DOHH2 (cell line): ENCODE measurements at regions not wholly inside any gene's neighbourhood (a gene's known extent, or its start where the extent isn't known, plus 50 kb on each side); places are given as distances from the start of the nearest gene placed in this dataset.

Experiments used
- H3F3A ChIP-seq: fragments of 200-600 bp; sonication (generic), shearing (Covaris generic); 2 replicates; pipeline ENCODE4 v1.6.0; 2016; ENCODE audit warnings: antibody characterized with exemption, mild to moderate bottlenecking; ENCODE audit not compliant: control insufficient read depth, insufficient read depth
- H3K27ac ChIP-seq: fragments of 200-600 bp; sonication (generic); 2 replicates; pipeline ENCODE4 v1.5.1; 2014; ENCODE audit warnings: low read depth, mild to moderate bottlenecking, low read length, moderate library complexity
- H3K27me3 ChIP-seq: fragments of 200-600 bp; sonication (generic); 2 replicates; pipeline ENCODE4 v1.6.1; 2014; ENCODE audit warnings: mild to moderate bottlenecking, low read length, mixed read lengths; ENCODE audit not compliant: control insufficient read depth
- H3K36me3 ChIP-seq: fragments of 200-600 bp; sonication (generic); 2 replicates; pipeline ENCODE4 v1.6.1; 2014; ENCODE audit warnings: mild to moderate bottlenecking, low read length, moderate library complexity, mixed read lengths; ENCODE audit not compliant: control insufficient read depth
- H3K4me1 ChIP-seq: fragments of 200-600 bp; sonication (generic); 2 replicates; pipeline ENCODE4 v1.6.1; 2014; ENCODE audit warnings: mild to moderate bottlenecking, low read length, mixed read lengths; ENCODE audit not compliant: control insufficient read depth
- H3K4me2 ChIP-seq: fragments of 200-600 bp; sonication (generic); 2 replicates; pipeline ENCODE4 v1.6.0; 2014; ENCODE audit warnings: mild to moderate bottlenecking, low read length, moderate library complexity
- H3K4me3 ChIP-seq: fragments of 200-600 bp; sonication (generic); 2 replicates; pipeline ENCODE4 v1.5.1; 2014; ENCODE audit warnings: mild to moderate bottlenecking, low read length, mixed read lengths
- H3K79me2 ChIP-seq: fragments of 200-600 bp; sonication (generic); 2 replicates; pipeline ENCODE4 v1.6.1; 2014; ENCODE audit warnings: mild to moderate bottlenecking, low read length, mixed read lengths; ENCODE audit not compliant: control insufficient read depth
- H3K9me2 ChIP-seq: fragments of 200-600 bp; sonication (generic); replicated peaks from 2 replicates; pipeline ENCODE4 v1.6.1; 2014; ENCODE audit warnings: mild to moderate bottlenecking, low read length, mixed read lengths; ENCODE audit not compliant: control insufficient read depth
- H3K9me3 ChIP-seq: fragments of 200-600 bp; sonication (generic); 2 replicates; pipeline ENCODE4 v1.6.1; 2014; ENCODE audit warnings: antibody characterized with exemption, low read length, mixed read lengths; ENCODE audit not compliant: control insufficient read depth, insufficient read depth
- H4K20me1 ChIP-seq: fragments of 200-600 bp; sonication (generic); 2 replicates; pipeline ENCODE4 v1.6.0; 2014; ENCODE audit warnings: low read depth, mild to moderate bottlenecking, antibody characterized with exemption, low read length, moderate library complexity; ENCODE audit not compliant: control insufficient read depth, insufficient read depth
- EZH2phosphoT487 ChIP-seq: fragments of 200-600 bp; sonication (generic); IDR thresholded peaks from 2 replicates; pipeline ENCODE4 v1.6.1; 2017; ENCODE audit warnings: borderline replicate concordance, mild to moderate bottlenecking, antibody characterized with exemption, low read length, moderate library complexity, mixed read lengths
- TF ChIP-seq, protein P1 (sequence below): fragments of 200-600 bp; sonication (generic); IDR thresholded peaks from one replicate; pipeline ENCODE4 v1.5.1; 2014; ENCODE audit warnings: antibody characterized with exemption, mild to moderate bottlenecking, low read depth, low read length; ENCODE audit not compliant: poor library complexity, severe bottlenecking

DNA sequence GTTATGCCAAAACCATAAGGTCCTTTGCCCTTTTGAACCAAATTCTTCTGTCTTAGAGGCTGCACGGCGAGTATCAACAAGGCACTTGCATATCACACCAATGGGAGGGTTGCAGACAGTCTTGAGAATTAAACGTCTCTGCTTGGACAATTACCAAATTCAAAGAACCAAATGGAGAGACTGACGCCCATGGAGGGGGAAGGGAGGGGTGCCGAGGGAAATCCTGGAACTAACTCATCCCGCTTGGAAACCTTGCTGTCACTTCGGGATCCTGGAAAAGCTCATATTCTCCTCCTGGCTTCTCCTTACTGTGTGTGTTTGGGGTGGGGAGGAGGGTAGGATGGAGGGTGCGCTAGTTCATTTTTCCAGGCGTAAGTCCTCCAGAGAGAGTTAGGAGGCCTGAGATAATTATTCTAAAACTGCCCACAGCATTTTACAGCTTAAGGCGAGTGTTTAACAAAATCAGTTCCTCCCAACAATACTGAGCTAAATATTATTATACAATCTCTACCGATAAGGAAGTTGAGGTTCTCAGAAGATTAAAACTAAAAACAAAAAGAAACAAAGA is 425.1 kb downstream of the TSHZ3 start:
- H3K36me3 ChIP-seq: no peaks in the 10 kb centered on the region
- H3K9me3 ChIP-seq: no peaks in the 10 kb centered on the region
- H3K4me1 ChIP-seq: no peaks in the 10 kb centered on the region
- no peak overlapping the region for H3K4me3 ChIP-seq
- H4K20me1 ChIP-seq: no peaks in the 10 kb centered on the region
- no peaks in the 10 kb centered on the region for H3F3A ChIP-seq
- no peaks in the 10 kb centered on the region for H3K79me2 ChIP-seq
- H3K27me3 ChIP-seq: no peaks in the 10 kb centered on the region
- TF ChIP-seq, protein P1, sequence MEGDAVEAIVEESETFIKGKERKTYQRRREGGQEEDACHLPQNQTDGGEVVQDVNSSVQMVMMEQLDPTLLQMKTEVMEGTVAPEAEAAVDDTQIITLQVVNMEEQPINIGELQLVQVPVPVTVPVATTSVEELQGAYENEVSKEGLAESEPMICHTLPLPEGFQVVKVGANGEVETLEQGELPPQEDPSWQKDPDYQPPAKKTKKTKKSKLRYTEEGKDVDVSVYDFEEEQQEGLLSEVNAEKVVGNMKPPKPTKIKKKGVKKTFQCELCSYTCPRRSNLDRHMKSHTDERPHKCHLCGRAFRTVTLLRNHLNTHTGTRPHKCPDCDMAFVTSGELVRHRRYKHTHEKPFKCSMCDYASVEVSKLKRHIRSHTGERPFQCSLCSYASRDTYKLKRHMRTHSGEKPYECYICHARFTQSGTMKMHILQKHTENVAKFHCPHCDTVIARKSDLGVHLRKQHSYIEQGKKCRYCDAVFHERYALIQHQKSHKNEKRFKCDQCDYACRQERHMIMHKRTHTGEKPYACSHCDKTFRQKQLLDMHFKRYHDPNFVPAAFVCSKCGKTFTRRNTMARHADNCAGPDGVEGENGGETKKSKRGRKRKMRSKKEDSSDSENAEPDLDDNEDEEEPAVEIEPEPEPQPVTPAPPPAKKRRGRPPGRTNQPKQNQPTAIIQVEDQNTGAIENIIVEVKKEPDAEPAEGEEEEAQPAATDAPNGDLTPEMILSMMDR: no peak
- no peak for TF ChIP-seq EZH2phosphoT487
- no peak overlapping the region for H3K27ac ChIP-seq
- no peak overlapping the region for H3K4me2 ChIP-seq
- no peaks in the 10 kb centered on the region for H3K9me2 ChIP-seq

DNA sequence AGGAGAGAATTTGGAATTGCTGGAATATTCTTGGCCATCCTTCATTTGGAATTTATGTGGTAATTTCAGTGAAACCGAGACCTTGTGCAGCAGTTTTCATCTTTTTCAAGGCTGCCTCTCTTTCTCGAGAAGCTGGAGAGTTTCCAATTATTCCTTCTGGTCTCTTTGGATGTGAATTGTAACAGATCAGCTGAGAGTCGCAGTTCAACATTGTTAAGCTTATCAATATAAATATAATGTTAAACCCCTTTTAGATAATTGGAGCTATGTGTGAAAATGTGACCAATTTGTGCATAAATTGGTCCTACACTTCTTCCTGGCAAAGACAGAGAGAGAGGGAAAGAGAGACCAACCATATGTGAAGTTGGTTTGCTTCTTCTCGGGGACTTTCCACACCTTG is 425.6 kb downstream of the TSHZ3 start:
- no peaks in the 10 kb centered on the region for H3K79me2 ChIP-seq
- H4K20me1 ChIP-seq: no peaks in the 10 kb centered on the region
- TF ChIP-seq EZH2phosphoT487: no peak
- TF ChIP-seq, protein P1: no peak
- H3K36me3 ChIP-seq: no peaks in the 10 kb centered on the region
- no peak overlapping the region for H3K4me3 ChIP-seq
- no peaks in the 10 kb centered on the region for H3K9me2 ChIP-seq
- H3K9me3 ChIP-seq: no peaks in the 10 kb centered on the region
- no peak overlapping the region for H3K4me2 ChIP-seq
- H3F3A ChIP-seq: no peaks in the 10 kb centered on the region
- H3K4me1 ChIP-seq: no peaks in the 10 kb centered on the region
- no peaks in the 10 kb centered on the region for H3K27me3 ChIP-seq
- no peak overlapping the region for H3K27ac ChIP-seq

DNA sequence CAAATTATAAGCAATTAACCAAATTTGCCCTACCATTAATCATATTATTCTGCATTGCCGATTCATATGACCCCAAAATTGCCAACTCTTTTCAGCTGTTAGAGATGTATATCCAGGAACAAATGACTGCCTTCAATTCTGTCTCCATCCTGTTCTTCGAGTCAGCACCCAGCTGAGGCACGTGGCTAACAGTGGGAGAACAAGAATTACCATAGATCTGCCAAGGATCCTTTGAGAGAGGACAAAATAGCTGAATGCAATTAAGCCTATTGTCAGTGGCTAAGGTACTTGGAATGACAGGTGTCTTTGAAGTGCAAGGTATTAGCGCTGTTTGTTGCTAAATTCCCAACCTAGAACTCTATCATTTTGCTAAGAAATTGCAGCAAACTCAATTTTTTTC is 426.1 kb downstream of the TSHZ3 start:
- TF ChIP-seq EZH2phosphoT487: no peak
- TF ChIP-seq, protein P1: no peak
- H3K9me3 ChIP-seq: no peaks in the 10 kb centered on the region
- H3K36me3 ChIP-seq: no peaks in the 10 kb centered on the region
- H3K27me3 ChIP-seq: no peaks in the 10 kb centered on the region
- H3K4me1 ChIP-seq: no peaks in the 10 kb centered on the region
- H3K9me2 ChIP-seq: no peaks in the 10 kb centered on the region
- no peak overlapping the region for H3K27ac ChIP-seq
- no peak overlapping the region for H3K4me2 ChIP-seq
- H3F3A ChIP-seq: no peaks in the 10 kb centered on the region
- no peaks in the 10 kb centered on the region for H3K79me2 ChIP-seq
- H3K4me3 ChIP-seq: no peak overlapping the region
- H4K20me1 ChIP-seq: no peaks in the 10 kb centered on the region

DNA sequence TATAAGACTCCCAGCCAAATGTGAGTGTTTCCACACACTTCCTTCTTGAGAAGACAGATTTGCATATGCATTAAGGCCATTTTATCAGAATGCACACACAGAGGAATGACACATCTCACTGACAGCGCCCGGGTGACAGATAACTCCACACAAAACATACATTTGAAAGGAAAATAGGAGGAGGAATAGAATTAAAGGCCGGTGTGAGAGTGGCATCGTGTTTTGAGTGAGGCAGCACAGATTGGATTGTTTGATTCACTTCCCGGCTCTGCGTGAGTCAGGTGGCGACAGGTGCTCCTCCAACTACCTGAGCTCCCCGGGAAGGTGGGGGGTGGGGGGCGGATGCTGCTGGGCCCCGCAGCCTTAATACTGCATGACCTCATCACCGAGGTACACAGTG is 429.0 kb downstream of the TSHZ3 start:
- Histone ChIP-seq H4K20me1 (no peaks in the 10 kb centered on the region), H3K9me3 (no peaks in the 10 kb centered on the region), H3K4me1 (no peaks in the 10 kb centered on the region), H3K79me2 (no peaks in the 10 kb centered on the region), H3K27me3 (no peaks in the 10 kb centered on the region), H3K27ac (no peak overlapping the region), H3K4me2 (no peak overlapping the region), H3K36me3 (no peaks in the 10 kb centered on the region), H3K9me2 (no peaks in the 10 kb centered on the region), H3F3A (no peaks in the 10 kb centered on the region), H3K4me3 (no peak overlapping the region)
- TF ChIP-seq EZH2phosphoT487: no peak
- TF ChIP-seq, protein P1: no peak
